Gastroesophageal sphincter (tissue), 4 donors: ENCODE measurements at regions not wholly inside any gene's neighbourhood (a gene's known extent, or its start where the extent isn't known, plus 50 kb on each side); places are given as distances from the start of the nearest gene placed in this dataset.
A peak's percentile ranks its signal among the peaks of the same experiment; 100 is the strongest.

ENCODE experiments used
- ATAC-seq: fragments of 150-250 bp; one replicate; pipeline ENCODE4 v1.9.1; 2016; ENCODE audit warnings: mild to moderate bottlenecking, moderate library complexity
- H3K27ac ChIP-seq, 4 donors: fragments of 200-600 bp; sonication (generic) in 3 of 4; 1 replicate in 3 of 4; 2 replicates in 1 of 4; pipeline ENCODE4 v1.5.1; 2016 to 2019
- H3K27me3 ChIP-seq: fragments of 200-600 bp; sonication (generic); one replicate; pipeline ENCODE4 v1.5.1; 2019
- H3K36me3 ChIP-seq, 2 donors: fragments of 200-600 bp; sonication (generic); one replicate each; pipeline ENCODE4 v1.5.1; 2019; ENCODE audit warnings: control low read depth in 1 of 2
- H3K4me1 ChIP-seq, 3 donors: fragments of 200-600 bp; sonication (generic); 1 replicate in 2 of 3; 2 replicates in 1 of 3; pipeline ENCODE4 v1.5.1; 2016 to 2019; ENCODE audit warnings: control low read depth in 2 of 3
- H3K4me3 ChIP-seq, 2 donors: fragments of 200-600 bp; sonication (generic); one replicate each; pipeline ENCODE4 v1.5.1; 2019; ENCODE audit warnings: mild to moderate bottlenecking in 1 of 2, moderate library complexity in 1 of 2
- H3K9me3 ChIP-seq, 3 donors: fragments of 200-600 bp; sonication (generic); one replicate each; pipeline ENCODE4 v1.5.1; 2017 to 2019; ENCODE audit warnings: control low read depth in 2 of 3
- CTCF ChIP-seq, 4 experiments: fragments of 200-600 bp in 2 of 4; fragments of 450-650 bp in 2 of 4; sonication (generic) in 1 of 4; IDR thresholded peaks; one replicate each; pipeline ENCODE4 v1.5.1; 2017 to 2019; ENCODE audit warnings: antibody characterized with exemption in 4 of 4, mild to moderate bottlenecking in 2 of 4, moderate library complexity in 2 of 4
- EP300 ChIP-seq: sonication (generic); formaldehyde crosslinking; IDR thresholded peaks from one replicate; pipeline ENCODE4 v1.6.1; 2017; ENCODE audit warnings: antibody characterized with exemption, mild to moderate bottlenecking
- POLR2A ChIP-seq, 2 donors: fragments of 450-650 bp; IDR thresholded peaks; one replicate each; pipeline ENCODE4 v1.6.1; 2017; ENCODE audit warnings: antibody characterized with exemption in 2 of 2, mild to moderate bottlenecking in 2 of 2, moderate library complexity in 1 of 2
- POLR2AphosphoS5 ChIP-seq: sonication (generic); formaldehyde crosslinking; IDR thresholded peaks from one replicate; pipeline ENCODE4 v1.6.1; 2017; ENCODE audit warnings: antibody characterized with exemption
- WGBS, 2 donors: methylation state at CpG; one replicate each; pipeline ENCODE4 v1.1.5; 2018; ENCODE audit warnings: low coverage in 1 of 2; 5-methylcytosine and 5-hydroxymethylcytosine counted together

GRCh38 chr15:25936004-25936403 is 72.9 kb upstream of the ATP10A start:
- H3K27me3 ChIP-seq = no peaks in the 10 kb centered on the region
- no peak overlapping the region for H3K27ac ChIP-seq
- ATAC-seq = no peak
- H3K36me3 ChIP-seq = no peaks in the 10 kb centered on the region
- WGBS, 2 donors = 86 to 90% methylated on average over 7 of the region's 7 CpGs
- TF ChIP-seq CTCF (IDR thresholded peaks at IDR 0.05) (no peak), EP300 (no peak), POLR2AphosphoS5 (no peak), POLR2A (IDR thresholded peaks at IDR 0.05) (no peak)
- H3K9me3 ChIP-seq = no peaks in the 10 kb centered on the region
- no peak overlapping the region for H3K4me3 ChIP-seq
- H3K4me1 ChIP-seq = peaks cover 0 to 18% (median 7%) of the 10 kb centered on the region in 3 donors

DNA sequence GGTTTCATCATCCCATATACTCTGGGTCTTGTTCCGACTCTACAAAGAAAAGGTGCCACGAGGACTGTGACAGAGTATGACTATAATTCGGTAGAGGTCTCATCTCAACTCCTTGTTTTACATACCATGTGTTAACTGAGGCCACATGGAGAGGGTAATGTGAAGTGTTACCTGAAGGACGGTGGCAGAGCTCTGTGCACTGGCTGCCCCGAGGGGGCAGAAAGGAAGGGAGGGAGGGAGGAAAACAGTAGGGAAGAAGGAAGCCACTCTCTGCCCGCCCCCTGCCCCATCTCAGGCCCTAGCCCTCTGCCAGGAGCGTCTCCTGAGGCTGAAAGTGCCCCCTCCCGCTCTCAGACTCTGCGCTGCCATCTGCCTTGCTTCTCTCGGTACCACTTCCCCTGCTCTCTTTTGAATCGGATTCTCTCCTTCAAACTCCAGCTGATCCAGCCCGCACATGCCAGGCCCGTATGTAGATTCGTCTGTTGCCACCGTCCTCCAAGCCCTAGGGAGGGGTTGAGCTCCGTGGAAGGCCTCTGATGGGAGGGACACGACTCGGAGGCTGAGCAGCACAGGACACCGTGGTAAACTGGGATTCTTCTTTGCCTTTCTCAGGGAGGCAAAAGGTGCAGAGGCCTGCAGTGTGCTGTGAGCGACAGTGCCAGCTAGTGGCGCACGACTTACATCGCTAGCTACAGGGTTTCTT is 70.5 kb upstream of the ATP10A start:
- no peaks in the 10 kb centered on the region for H3K9me3 ChIP-seq
- TF ChIP-seq CTCF (IDR thresholded peaks at IDR 0.05) = peak; percentile 48 to 87 (median 76)
- TF ChIP-seq POLR2AphosphoS5 = no peak
- peaks cover 0 to 18% (median 7%) of the 10 kb centered on the region in 3 donors for H3K4me1 ChIP-seq
- H3K27ac ChIP-seq = peak overlapping the region in 3 of 4 donors; percentile 63 to 83 (median 82)
- H3K4me3 ChIP-seq = peak overlapping the region in 1 of 2 donors; percentile 37
- no peaks in the 10 kb centered on the region for H3K36me3 ChIP-seq
- peak; percentile 93 for ATAC-seq
- 18 to 31% methylated on average over 10 to 19 of the region's 23 CpGs for WGBS, 2 donors
- no peaks in the 10 kb centered on the region for H3K27me3 ChIP-seq

DNA sequence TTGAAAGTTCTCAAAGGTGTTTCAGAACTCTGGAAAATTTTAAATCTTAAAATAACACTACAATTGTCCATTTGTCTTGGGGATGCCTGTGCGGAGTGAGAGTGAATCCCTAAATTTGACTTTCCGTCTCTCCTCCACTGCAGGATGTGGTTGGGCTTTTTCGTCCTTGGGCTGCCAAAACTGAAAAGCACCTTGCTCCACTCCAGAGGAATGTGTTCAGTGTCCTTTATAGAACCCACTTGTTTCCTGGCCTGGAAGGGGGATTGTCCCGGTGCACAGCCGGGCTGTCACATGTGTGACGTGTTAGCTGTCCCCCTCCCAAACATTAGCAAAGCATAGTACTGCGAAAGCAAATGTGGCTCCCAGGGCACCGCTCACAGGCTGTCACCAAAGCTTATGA is 69.6 kb upstream of the ATP10A start:
- WGBS, 2 donors = 23 to 59% methylated on average over 6 to 8 of the region's 8 CpGs

GRCh38 chr15:25931851-25932250 is 68.7 kb upstream of the ATP10A start:
- H3K9me3 ChIP-seq = no peaks in the 10 kb centered on the region
- no peak overlapping the region for H3K4me3 ChIP-seq
- peaks cover 0 to 18% (median 7%) of the 10 kb centered on the region in 3 donors for H3K4me1 ChIP-seq
- no peaks in the 10 kb centered on the region for H3K27me3 ChIP-seq
- no peaks in the 10 kb centered on the region for H3K36me3 ChIP-seq
- peak overlapping the region in 2 of 4 donors; percentile 6 to 83 for H3K27ac ChIP-seq
- ATAC-seq = no peak
- WGBS, 2 donors = 78 to 79% methylated on average over 1 of the region's 1 CpG
- TF ChIP-seq CTCF (IDR thresholded peaks at IDR 0.05) = no peak
- no peak for TF ChIP-seq POLR2A (IDR thresholded peaks at IDR 0.05)
- no peak for TF ChIP-seq EP300
- TF ChIP-seq POLR2AphosphoS5 = no peak

More for the DNA sequence above, 69.6 kb upstream of the ATP10A start:
- peaks cover 0 to 18% (median 7%) of the 10 kb centered on the region in 3 donors for H3K4me1 ChIP-seq
- H3K27me3 ChIP-seq = no peaks in the 10 kb centered on the region
- no peak overlapping the region for H3K4me3 ChIP-seq
- peak overlapping the region in 3 of 4 donors; percentile 63 to 83 (median 82) for H3K27ac ChIP-seq
- H3K36me3 ChIP-seq = no peaks in the 10 kb centered on the region
- H3K9me3 ChIP-seq = no peaks in the 10 kb centered on the region
- ATAC-seq = no peak
- TF ChIP-seq POLR2A (IDR thresholded peaks at IDR 0.05) (no peak), CTCF (IDR thresholded peaks at IDR 0.05) (no peak), EP300 (no peak), POLR2AphosphoS5 (no peak)

DNA sequence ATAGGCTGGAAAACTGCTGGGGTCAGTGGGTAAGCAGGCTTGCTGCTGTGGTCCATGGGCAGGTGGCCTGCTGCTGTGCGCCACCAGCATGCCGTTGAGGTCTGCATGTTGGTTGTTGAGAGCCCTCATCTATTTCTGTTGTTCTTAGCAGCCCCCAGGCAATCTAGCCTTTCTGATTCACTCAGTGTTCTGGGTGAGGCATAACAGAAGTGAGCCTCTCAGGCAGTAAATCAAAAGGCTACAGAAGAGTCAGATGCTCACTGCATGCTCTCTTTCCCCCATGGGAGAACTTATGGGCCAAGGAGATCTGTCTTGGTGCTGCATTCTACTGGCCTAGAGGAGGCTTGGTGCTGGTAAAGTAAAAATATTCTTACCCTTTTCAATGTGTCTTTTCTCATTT is 67.8 kb upstream of the ATP10A start:
- ATAC-seq = no peak
- no CpG with 5 or more reads among the region's 2 CpGs for WGBS, 2 donors
- no peak for TF ChIP-seq EP300
- TF ChIP-seq POLR2AphosphoS5 = no peak
- no peak for TF ChIP-seq CTCF (IDR thresholded peaks at IDR 0.05)
- no peak for TF ChIP-seq POLR2A (IDR thresholded peaks at IDR 0.05)
- Histone ChIP-seq H3K36me3 (no peaks in the 10 kb centered on the region), H3K27ac (no peak overlapping the region), H3K4me1 (peaks cover 0 to 18% (median 7%) of the 10 kb centered on the region in 3 donors), H3K4me3 (no peak overlapping the region), H3K27me3 (no peaks in the 10 kb centered on the region), H3K9me3 (no peaks in the 10 kb centered on the region)
